K562 (cell line): ENCODE measurements at regions not wholly inside any gene's neighbourhood (a gene's known extent, or its start where the extent isn't known, plus 50 kb on each side); places are given as distances from the start of the nearest gene placed in this dataset.

Experiments
- CEBPB ChIP-seq: fragments of 450-650 bp; IDR thresholded peaks from 2 replicates; pipeline ENCODE4 v1.6.1; 2016; ENCODE audit warnings: missing genetic modification characterization, missing compliant biosample characterization
- CTCF ChIP-seq, 3 experiments: IDR thresholded peaks in 2 of 3; conservative IDR thresholded peaks in 1 of 3; 2 replicates each; pipeline ENCODE4 v1.5.1; 2011 to 2012; ENCODE audit warnings: low read length in 3 of 3, mild to moderate bottlenecking in 3 of 3, control low read depth in 2 of 3, improper control_type of control experiment in 1 of 3, inconsistent platforms in 1 of 3, low read depth in 1 of 3, mixed read lengths in 1 of 3, moderate library complexity in 1 of 3; ENCODE audit not compliant: insufficient read depth in 2 of 3
- HNRNPL ChIP-seq: fragments of 200-400 bp; formaldehyde crosslinking; IDR thresholded peaks from 2 replicates; pipeline ENCODE4 v1.6.1; 2017; ENCODE audit warnings: low read depth, mild to moderate bottlenecking, low read length
- JUNB ChIP-seq: fragments of 450-650 bp; formaldehyde crosslinking; conservative IDR thresholded peaks from 2 replicates; pipeline ENCODE4 v1.4.0; 2020; ENCODE audit warnings: mild to moderate bottlenecking
- MAZ ChIP-seq, 2 experiments: fragments of 450-650 bp in 1 of 2; sonication (generic) in 1 of 2; formaldehyde crosslinking; IDR thresholded peaks in 1 of 2; conservative IDR thresholded peaks in 1 of 2; 2 replicates each; pipeline versions ENCODE4 v1.4.0 to v1.5.0; 2020; ENCODE audit warnings: mild to moderate bottlenecking in 1 of 2, missing genetic modification reagents in 1 of 2
- POLR2A ChIP-seq: fragments of 450-650 bp; conservative IDR thresholded peaks from 2 replicates; pipeline ENCODE4 v1.6.1; 2016
- POLR2AphosphoS5 ChIP-seq: IDR thresholded peaks from 2 replicates; pipeline ENCODE4 v1.6.1; 2011; ENCODE audit warnings: mild to moderate bottlenecking, low read depth, low read length, moderate library complexity; ENCODE audit not compliant: control insufficient read depth, insufficient read depth
- REST ChIP-seq, 2 experiments: fragments of 450-650 bp; formaldehyde crosslinking in 1 of 2; IDR thresholded peaks; 2 replicates each; pipeline versions ENCODE4 v1.4.0 to v1.6.1; 2014 to 2020; ENCODE audit warnings: mild to moderate bottlenecking in 2 of 2, borderline replicate concordance in 1 of 2, low read depth in 1 of 2
- SAP30 ChIP-seq: fragments of 200-600 bp; sonication (generic); IDR thresholded peaks from 2 replicates; pipeline ENCODE4 v1.6.1; 2012; ENCODE audit warnings: borderline replicate concordance, low read depth, mild to moderate bottlenecking, moderate library complexity, low read length, control low read depth, inconsistent platforms; ENCODE audit not compliant: insufficient read depth, poor library complexity, severe bottlenecking
- TEAD1 ChIP-seq, 2 experiments: fragments of 450-650 bp in 1 of 2; sonication (generic) in 1 of 2; formaldehyde crosslinking; IDR thresholded peaks; 2 replicates each; pipeline versions ENCODE4 v1.4.0 to v1.8.0; 2020 to 2022; ENCODE audit warnings: mild to moderate bottlenecking in 2 of 2, missing genetic modification reagents in 1 of 2
- U2AF2 ChIP-seq: fragments of 200-400 bp; formaldehyde crosslinking; optimal IDR thresholded peaks from 2 replicates; pipeline ENCODE3; 2017; ENCODE audit warnings: low read depth, mild to moderate bottlenecking, low read length
- ZBTB34 ChIP-seq: fragments of 250-450 bp; sonication (Bioruptor Pico); IDR thresholded peaks from 2 replicates; pipeline ENCODE4 v1.8.0; 2021; ENCODE audit warnings: mild to moderate bottlenecking, moderate library complexity
- ZFX ChIP-seq: sonication (generic); formaldehyde crosslinking; IDR thresholded peaks from 2 replicates; pipeline ENCODE4 v1.8.0; 2022; ENCODE audit warnings: mild to moderate bottlenecking, missing genetic modification reagents, moderate library complexity
- ZNF232 ChIP-seq: sonication (generic); formaldehyde crosslinking; IDR thresholded peaks from 2 replicates; pipeline ENCODE4 v1.8.0; 2022; ENCODE audit warnings: mild to moderate bottlenecking, missing genetic modification reagents

GRCh38 chr1:225707824-225708223 is 54.9 kb upstream of the ENAH start:
- no peak for TF ChIP-seq TEAD1 (CRISPR knock-in tag; IDR thresholded peaks at IDR 0.05)
- TF ChIP-seq ZFX = no peak
- no peak for TF ChIP-seq JUNB (CRISPR knock-in tag)
- TF ChIP-seq CTCF (IDR thresholded peaks at IDR 0.05 in 2 of 3, conservative IDR thresholded peaks at IDR 0.05 in 1 of 3; ENCODE audit: insufficient read depth in 2 of 3, low read depth in 1 of 3, low read length in 3 of 3) = no peak
- TF ChIP-seq POLR2A = no peak
- TF ChIP-seq SAP30 = no peak
- TF ChIP-seq POLR2AphosphoS5 = no peak
- TF ChIP-seq ZBTB34 (CRISPR knock-in tag) = no peak
- no peak for TF ChIP-seq U2AF2
- no peak for TF ChIP-seq ZNF232 (CRISPR knock-in tag)
- TF ChIP-seq HNRNPL = no peak
- no peak for TF ChIP-seq REST (IDR thresholded peaks at IDR 0.05; ENCODE audit: borderline replicate concordance)
- no peak for TF ChIP-seq REST (CRISPR knock-in tag; IDR thresholded peaks at IDR 0.05; ENCODE audit: low read depth)
- TF ChIP-seq CEBPB (tag) = no peak
- no peak for TF ChIP-seq MAZ (CRISPR knock-in tag; conservative IDR thresholded peaks at IDR 0.05 in 1 of 2, IDR thresholded peaks at IDR 0.05 in 1 of 2)
